Testis (tissue), 2 donors: ENCODE measurements at regions not wholly inside any gene's neighbourhood (a gene's known extent, or its start where the extent isn't known, plus 50 kb on each side); places are given as distances from the start of the nearest gene placed in this dataset.
"Not testable (repeated sequence)": the region's sequence is repeated elsewhere in the genome, so short reads cannot be mapped to it uniquely, and the experiment has no call there.

Experiments used
- DNase-seq: peaks from one replicate; pipeline ENCODE4 v3.0.0-alpha.2; 2019
- H3K27ac ChIP-seq, 2 donors: fragments of 200-600 bp; sonication (generic); one replicate each; pipeline ENCODE4 v1.5.1; 2019
- H3K27me3 ChIP-seq: fragments of 200-600 bp; sonication (generic); one replicate; pipeline ENCODE4 v1.5.1; 2019
- H3K36me3 ChIP-seq: fragments of 200-600 bp; sonication (generic); one replicate; pipeline ENCODE4 v1.5.1; 2017; ENCODE audit warnings: low read depth; ENCODE audit errors: missing control alignments
- H3K4me1 ChIP-seq: fragments of 200-600 bp; sonication (generic); one replicate; pipeline ENCODE4 v1.5.1; 2019
- H3K4me3 ChIP-seq, 2 donors: fragments of 200-600 bp; sonication (generic); one replicate each; pipeline ENCODE4 v1.5.1; 2017 to 2019
- H3K9me3 ChIP-seq: fragments of 200-600 bp; sonication (generic); one replicate; pipeline ENCODE4 v1.5.1; 2017
- POLR2A ChIP-seq: fragments of 450-650 bp; IDR thresholded peaks from one replicate; pipeline ENCODE4 v1.6.1; 2017; ENCODE audit warnings: antibody characterized with exemption, mild to moderate bottlenecking, moderate library complexity
- WGBS, 2 donors: methylation state at CpG; one replicate each; pipeline ENCODE4 v1.1.5; 2018; 5-methylcytosine and 5-hydroxymethylcytosine counted together
- intact Hi-C: fragments of 100-400 bp; cut with DNase I; formaldehyde crosslinking; loops from one replicate; pipeline ENCODE4 v1.15.1; 2023; ENCODE audit warnings: low total_unique reads
- TF ChIP-seq, protein P1 (sequence below), 3 experiments: fragments of 450-650 bp in 2 of 3; fragments of 200-600 bp in 1 of 3; sonication (generic) in 1 of 3; IDR thresholded peaks; one replicate each; pipeline ENCODE4 v1.5.1; 2016 to 2019; ENCODE audit warnings: antibody characterized with exemption in 3 of 3, mild to moderate bottlenecking in 2 of 3, moderate library complexity in 1 of 3

DNA sequence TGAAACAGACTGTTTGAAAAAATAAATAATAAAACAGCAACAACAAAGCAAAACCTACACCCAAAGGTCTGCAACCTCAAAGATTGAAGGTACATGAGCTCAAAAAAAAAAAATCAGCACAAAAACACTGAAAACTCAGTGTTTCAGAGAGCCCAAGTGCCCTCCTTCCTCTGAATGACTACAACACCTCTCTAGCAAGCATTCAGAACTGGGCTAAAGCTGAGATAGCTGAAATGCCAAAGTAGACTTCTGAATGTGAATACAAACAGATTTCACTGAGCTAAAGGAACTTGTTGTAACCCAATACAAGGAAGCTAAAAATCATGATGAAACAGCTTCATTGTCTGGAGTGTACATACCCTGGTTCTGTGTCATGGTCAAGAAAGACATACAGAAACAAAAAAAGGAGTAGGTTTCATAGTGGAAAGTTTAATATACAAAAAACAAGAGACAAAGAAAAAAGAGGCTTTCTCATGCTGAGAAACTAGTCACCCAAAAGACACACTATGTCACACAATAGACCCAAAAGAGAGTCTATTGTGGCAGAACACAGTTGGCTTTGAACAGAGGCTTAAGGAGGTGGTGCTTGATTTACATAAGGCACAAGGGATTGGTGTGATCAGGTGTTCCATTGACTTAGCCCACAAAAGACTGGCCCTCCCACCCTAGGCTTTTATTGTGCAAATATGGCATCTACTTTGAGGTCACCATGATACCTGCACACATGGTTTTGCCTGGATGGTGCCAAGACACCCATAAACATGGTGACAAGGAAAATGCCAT is 316.6 kb downstream of the KDM5D start:
- H3K36me3 ChIP-seq = no peaks in the 10 kb centered on the region
- intact Hi-C loops = no loop called here
- no peaks in the 10 kb centered on the region for H3K27me3 ChIP-seq
- DNase-seq = no peak
- H3K27ac ChIP-seq = no peak overlapping the region
- no peaks in the 10 kb centered on the region for H3K9me3 ChIP-seq
- H3K4me1 ChIP-seq = no peaks in the 10 kb centered on the region
- TF ChIP-seq, protein P1, sequence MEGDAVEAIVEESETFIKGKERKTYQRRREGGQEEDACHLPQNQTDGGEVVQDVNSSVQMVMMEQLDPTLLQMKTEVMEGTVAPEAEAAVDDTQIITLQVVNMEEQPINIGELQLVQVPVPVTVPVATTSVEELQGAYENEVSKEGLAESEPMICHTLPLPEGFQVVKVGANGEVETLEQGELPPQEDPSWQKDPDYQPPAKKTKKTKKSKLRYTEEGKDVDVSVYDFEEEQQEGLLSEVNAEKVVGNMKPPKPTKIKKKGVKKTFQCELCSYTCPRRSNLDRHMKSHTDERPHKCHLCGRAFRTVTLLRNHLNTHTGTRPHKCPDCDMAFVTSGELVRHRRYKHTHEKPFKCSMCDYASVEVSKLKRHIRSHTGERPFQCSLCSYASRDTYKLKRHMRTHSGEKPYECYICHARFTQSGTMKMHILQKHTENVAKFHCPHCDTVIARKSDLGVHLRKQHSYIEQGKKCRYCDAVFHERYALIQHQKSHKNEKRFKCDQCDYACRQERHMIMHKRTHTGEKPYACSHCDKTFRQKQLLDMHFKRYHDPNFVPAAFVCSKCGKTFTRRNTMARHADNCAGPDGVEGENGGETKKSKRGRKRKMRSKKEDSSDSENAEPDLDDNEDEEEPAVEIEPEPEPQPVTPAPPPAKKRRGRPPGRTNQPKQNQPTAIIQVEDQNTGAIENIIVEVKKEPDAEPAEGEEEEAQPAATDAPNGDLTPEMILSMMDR (IDR thresholded peaks at IDR 0.05) = no peak
- TF ChIP-seq POLR2A = no peak
- no peak overlapping the region for H3K4me3 ChIP-seq

DNA sequence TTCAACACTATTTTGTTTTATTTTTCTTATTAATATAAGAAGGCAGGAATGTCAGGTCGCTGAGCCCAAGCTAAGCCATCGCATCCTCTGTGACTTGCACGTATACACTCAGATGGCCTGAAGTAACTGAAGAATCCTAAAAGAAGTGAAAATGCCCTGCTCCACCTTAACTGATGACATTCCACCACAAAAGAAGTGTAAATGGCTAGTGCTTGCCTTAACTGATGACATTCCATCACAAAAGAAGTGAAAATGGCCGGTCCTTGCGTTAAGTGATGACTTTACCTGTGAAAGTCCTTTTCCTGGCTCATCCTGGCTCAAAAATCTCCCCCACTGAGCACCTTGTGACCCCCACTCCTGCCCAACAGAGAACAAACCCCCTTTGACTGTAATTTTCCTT is 317.3 kb downstream of the KDM5D start:
- H3K27me3 ChIP-seq, H3K9me3 ChIP-seq, H3K4me3 ChIP-seq, H3K27ac ChIP-seq, H3K36me3 ChIP-seq, DNase-seq, intact Hi-C loops, H3K4me1 ChIP-seq: not testable (repeated sequence)
- 62 to 66% methylated on average over 5 of the region's 5 CpGs for WGBS, 2 donors

DNA sequence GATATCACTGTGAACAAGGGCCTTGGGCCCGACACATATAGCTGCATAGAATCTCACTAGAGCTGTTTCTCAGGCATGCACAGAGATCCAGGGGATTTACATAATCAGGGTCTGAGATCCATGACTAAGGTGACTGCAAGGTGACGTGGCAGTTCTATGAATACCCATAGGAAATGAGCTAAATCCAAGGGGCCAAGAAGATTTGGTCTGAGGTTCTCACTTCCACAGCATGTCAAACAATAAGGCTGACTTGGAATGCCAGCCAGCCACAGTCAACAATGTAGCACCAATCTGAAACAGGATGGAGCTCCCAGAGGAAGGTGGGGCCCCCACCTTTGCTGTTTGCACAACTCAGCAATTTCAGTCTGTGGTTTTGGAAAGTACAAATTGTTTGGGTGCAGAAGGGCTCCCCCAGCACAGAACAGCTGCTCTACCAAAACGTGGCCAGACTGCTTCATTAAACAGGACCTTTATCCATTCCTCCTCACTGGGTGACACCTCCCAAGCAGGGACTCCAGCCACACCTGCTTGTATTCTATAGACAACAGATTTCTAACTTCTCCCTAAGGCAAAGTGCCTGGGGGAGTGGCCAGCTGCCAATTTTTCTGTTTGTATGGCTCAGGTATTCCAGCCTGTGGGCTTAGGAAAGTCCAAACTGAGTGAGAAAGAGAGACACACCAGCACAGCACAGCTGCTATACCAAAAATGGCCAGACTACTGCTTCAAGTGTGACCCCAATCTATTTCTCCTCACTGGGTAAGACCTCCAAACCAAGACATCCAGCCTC is 333.4 kb downstream of the KDM5D start:
- WGBS, 2 donors = 57 to 62% methylated on average over 2 to 3 of the region's 3 CpGs
- H3K4me3 ChIP-seq = no peak overlapping the region
- no peaks in the 10 kb centered on the region for H3K9me3 ChIP-seq
- H3K27ac ChIP-seq = no peak overlapping the region
- DNase-seq = no peak
- no peaks in the 10 kb centered on the region for H3K4me1 ChIP-seq
- H3K36me3 ChIP-seq = no peaks in the 10 kb centered on the region
- intact Hi-C loops = no loop called here
- TF ChIP-seq, protein P1 (IDR thresholded peaks at IDR 0.05) = no peak
- TF ChIP-seq POLR2A = no peak
- no peaks in the 10 kb centered on the region for H3K27me3 ChIP-seq

DNA sequence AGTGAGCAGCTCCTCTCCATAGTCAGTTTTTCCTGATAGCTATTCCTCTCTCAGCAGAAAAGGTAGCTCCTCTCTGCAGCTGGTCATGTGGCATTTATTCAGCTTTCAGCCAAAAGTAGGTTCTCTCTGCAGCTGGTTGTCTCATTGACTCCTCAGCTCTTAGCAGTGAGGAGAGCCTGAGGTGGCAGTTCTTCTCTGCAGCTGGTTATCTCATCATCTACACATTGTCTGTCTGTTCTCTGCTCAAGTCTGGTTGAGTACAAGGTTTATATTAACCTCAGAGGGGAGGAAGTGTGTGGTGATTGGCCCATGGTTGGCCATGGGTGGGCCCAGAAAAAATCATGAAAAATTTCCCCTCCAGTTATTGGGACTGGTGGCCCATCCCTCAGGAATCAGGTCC is 338.3 kb downstream of the KDM5D start:
- Histone ChIP-seq H3K36me3 (no peaks in the 10 kb centered on the region), H3K27ac (no peak overlapping the region), H3K4me1 (no peaks in the 10 kb centered on the region), H3K27me3 (no peaks in the 10 kb centered on the region), H3K9me3 (no peaks in the 10 kb centered on the region), H3K4me3 (no peak overlapping the region)
- TF ChIP-seq, protein P1 (IDR thresholded peaks at IDR 0.05) = no peak
- TF ChIP-seq POLR2A = no peak
- intact Hi-C loops = no loop called here
- no peak for DNase-seq

DNA sequence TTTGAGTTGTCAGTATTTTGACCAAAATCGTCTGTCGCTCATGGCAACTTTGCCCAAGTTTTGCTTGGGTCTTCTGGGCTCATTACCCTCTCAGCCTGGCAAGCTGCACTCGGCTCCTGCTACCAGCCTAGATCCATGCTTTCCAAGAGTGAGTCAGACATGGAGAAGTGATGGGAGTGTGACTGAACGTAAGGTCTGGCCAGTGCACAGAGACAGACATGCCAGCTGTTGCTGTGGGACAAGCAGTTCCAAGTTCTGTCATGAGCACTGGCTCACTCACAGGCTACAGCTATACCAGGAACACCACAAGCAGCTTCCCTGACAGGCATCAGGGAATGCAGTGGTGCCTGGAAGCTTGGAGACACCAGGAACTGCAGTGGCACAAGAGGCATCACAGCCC is 338.9 kb downstream of the KDM5D start:
- no peak overlapping the region for H3K27ac ChIP-seq
- no peaks in the 10 kb centered on the region for H3K4me1 ChIP-seq
- H3K9me3 ChIP-seq = no peaks in the 10 kb centered on the region
- WGBS, 2 donors = 65 to 83% methylated on average over 2 to 3 of the region's 4 CpGs
- no peaks in the 10 kb centered on the region for H3K36me3 ChIP-seq
- H3K4me3 ChIP-seq = no peak overlapping the region
- H3K27me3 ChIP-seq = no peaks in the 10 kb centered on the region
- intact Hi-C loops = no loop called here
- TF ChIP-seq, protein P1 (IDR thresholded peaks at IDR 0.05) = no peak
- no peak for TF ChIP-seq POLR2A
- DNase-seq = no peak
